Neural crest cell (in vitro differentiated cells): ENCODE measurements at regions not wholly inside any gene's neighbourhood (a gene's known extent, or its start where the extent isn't known, plus 50 kb on each side); places are given as distances from the start of the nearest gene placed in this dataset.

Source experiments
- DNase-seq: peaks from one replicate; pipeline ENCODE4 v3.0.0; 2021; ENCODE audit warnings: low read depth, mixed read lengths, low spot score
- H3K27ac Mint-ChIP-seq: one replicate; pipeline ENCODE4 v1.8.0; 2021; ENCODE audit warnings: mild to moderate bottlenecking, mixed read lengths; ENCODE audit not compliant: unreplicated experiment
- H3K27me3 Mint-ChIP-seq: 2 replicates; pipeline ENCODE4 v1.8.0; 2021; ENCODE audit warnings: low read depth, mild to moderate bottlenecking, mixed read lengths
- H3K36me3 Mint-ChIP-seq: 2 replicates; pipeline ENCODE4 v1.8.0; 2021; ENCODE audit warnings: low read depth, mild to moderate bottlenecking, mixed read lengths
- H3K4me1 Mint-ChIP-seq: 2 replicates; pipeline ENCODE4 v1.8.0; 2021; ENCODE audit warnings: mixed read lengths
- H3K4me3 Mint-ChIP-seq: one replicate; pipeline ENCODE4 v1.8.0; 2021; ENCODE audit warnings: mild to moderate bottlenecking, mixed read lengths
- H3K9me3 Mint-ChIP-seq: 2 replicates; pipeline ENCODE4 v1.8.0; 2021; ENCODE audit warnings: mixed read lengths
- CTCF ChIP-seq: fragments of 200-600 bp; sonication (generic); conservative IDR thresholded peaks from 2 replicates; pipeline ENCODE4 v1.5.0; 2021; ENCODE audit warnings: antibody characterized with exemption, mild to moderate bottlenecking

DNA sequence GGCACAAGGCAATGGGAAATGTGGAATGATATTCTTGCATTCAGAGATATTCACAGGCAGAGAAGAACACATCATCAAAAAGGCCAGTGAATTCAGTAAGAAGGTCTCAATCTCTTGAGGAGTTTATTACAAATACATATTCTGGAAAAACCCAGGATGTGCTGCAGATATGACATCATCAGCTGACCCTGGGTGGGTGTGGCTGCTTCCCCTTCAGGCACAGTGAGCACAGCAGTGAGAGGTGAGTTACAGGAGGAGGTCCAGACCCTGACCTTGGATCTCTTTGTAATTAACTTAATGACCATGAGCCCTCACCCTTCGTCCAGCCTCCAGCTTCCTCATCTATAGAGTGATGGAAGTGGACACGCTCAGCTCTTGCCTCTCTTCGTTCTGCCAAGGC is 147.5 kb upstream of the SYNDIG1 start:
- no peaks in the 10 kb centered on the region for H3K4me1 Mint-ChIP-seq

DNA sequence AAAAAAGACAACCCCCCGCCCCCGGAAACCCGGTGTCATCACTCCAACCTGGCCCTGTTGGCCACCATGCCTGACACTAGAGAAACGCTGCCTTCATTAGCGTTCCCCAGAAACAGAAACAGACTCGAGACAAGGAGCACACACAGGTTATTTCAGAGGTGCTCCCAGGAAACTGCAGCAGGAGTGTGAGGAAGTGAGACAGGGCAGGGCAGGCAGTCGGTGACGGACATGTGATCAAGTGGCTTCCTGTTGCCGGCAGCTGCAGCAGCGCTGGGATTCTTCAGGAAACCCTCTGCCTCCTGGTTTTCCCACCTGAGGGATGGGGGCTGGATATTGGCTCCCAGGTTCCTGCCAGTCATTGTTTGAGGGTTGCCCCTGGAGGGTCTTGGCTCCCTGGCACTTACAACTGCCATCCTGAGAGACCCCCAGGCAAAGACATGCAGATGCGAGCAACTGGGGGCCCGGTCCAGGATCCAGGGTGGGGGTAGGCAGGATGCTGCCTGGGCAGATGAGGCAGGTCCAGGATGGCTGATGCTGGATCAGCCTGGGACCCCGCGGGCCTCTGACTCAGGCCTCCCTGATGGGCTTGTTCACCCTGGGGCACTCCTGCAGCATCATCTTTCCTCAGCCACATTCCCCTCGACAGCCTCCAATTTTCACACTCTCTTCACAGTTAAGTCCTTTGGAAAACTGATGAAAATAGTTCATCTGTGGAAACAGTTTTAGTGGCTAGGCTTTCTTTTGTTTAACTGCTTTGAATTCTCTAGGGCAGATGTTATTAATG is 150.7 kb upstream of the SYNDIG1 start:
- TF ChIP-seq CTCF: no peak
- no peaks in the 10 kb centered on the region for H3K36me3 Mint-ChIP-seq
- H3K9me3 Mint-ChIP-seq: no peaks in the 10 kb centered on the region
- H3K27me3 Mint-ChIP-seq: peaks cover 11% of the 10 kb centered on the region
- no peak for DNase-seq
- no peaks in the 10 kb centered on the region for H3K4me1 Mint-ChIP-seq
- H3K27ac Mint-ChIP-seq: no peak overlapping the region
- no peak overlapping the region for H3K4me3 Mint-ChIP-seq

More for the DNA sequence above, 147.5 kb upstream of the SYNDIG1 start:
- Mint-ChIP-seq H3K36me3 (no peaks in the 10 kb centered on the region), H3K4me3 (no peak overlapping the region), H3K9me3 (no peaks in the 10 kb centered on the region), H3K27ac (no peak overlapping the region), H3K27me3 (peaks cover 13% of the 10 kb centered on the region)
- DNase-seq: no peak
- no peak for TF ChIP-seq CTCF

GRCh38 chr20:24317224-24317623 is 152.2 kb upstream of the SYNDIG1 start:
- Mint-ChIP-seq H3K27ac (no peak overlapping the region), H3K4me3 (no peak overlapping the region), H3K36me3 (no peaks in the 10 kb centered on the region), H3K27me3 (peaks cover 25% of the 10 kb centered on the region), H3K4me1 (no peaks in the 10 kb centered on the region), H3K9me3 (no peaks in the 10 kb centered on the region)
- TF ChIP-seq CTCF: no peak
- DNase-seq: no peak

DNA sequence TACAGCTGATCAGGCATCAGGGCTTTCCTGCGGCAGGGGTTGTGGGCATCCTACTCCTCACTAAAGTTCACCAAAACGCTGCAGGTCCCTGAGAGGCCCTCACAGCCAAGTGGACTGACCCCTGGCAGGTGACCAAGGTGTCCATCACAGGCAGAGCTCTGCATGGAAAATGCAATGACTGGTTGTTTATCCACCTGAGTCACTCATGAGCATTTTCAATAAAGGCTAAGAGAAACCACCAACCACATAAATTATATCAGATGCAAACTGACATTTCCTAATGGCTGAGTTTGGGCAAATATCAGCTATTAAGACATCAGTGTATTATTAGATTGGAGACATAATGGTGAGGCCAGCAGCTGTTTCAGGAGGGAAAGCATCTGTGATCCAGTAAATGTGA is 152.7 kb upstream of the SYNDIG1 start:
- Mint-ChIP-seq H3K4me3 (no peak overlapping the region), H3K27me3 (peaks cover 28% of the 10 kb centered on the region)

GRCh38 chr20:24314053-24314452 is 155.4 kb upstream of the SYNDIG1 start:
- H3K27me3 Mint-ChIP-seq: peaks cover 31% of the 10 kb centered on the region
- DNase-seq: no peak
- no peaks in the 10 kb centered on the region for H3K9me3 Mint-ChIP-seq
- no peaks in the 10 kb centered on the region for H3K4me1 Mint-ChIP-seq
- TF ChIP-seq CTCF: no peak
- no peaks in the 10 kb centered on the region for H3K36me3 Mint-ChIP-seq
- H3K27ac Mint-ChIP-seq: no peak overlapping the region
- H3K4me3 Mint-ChIP-seq: no peak overlapping the region

More for the DNA sequence above, 152.7 kb upstream of the SYNDIG1 start:
- Mint-ChIP-seq H3K9me3 (no peaks in the 10 kb centered on the region), H3K4me1 (no peaks in the 10 kb centered on the region), H3K36me3 (no peaks in the 10 kb centered on the region), H3K27ac (no peak overlapping the region)
- TF ChIP-seq CTCF: no peak
- DNase-seq: no peak
